ACC112 (cell line): ENCODE measurements at regions not wholly inside any gene's neighbourhood (a gene's known extent, or its start where the extent isn't known, plus 50 kb on each side); places are given as distances from the start of the nearest gene placed in this dataset.

Experiments
- H2AFZ ChIP-seq: fragments of 200-600 bp; sonication (generic); one replicate; pipeline ENCODE4 v1.6.0; 2017; ENCODE audit warnings: antibody characterized with exemption, low read length; ENCODE audit not compliant: unreplicated experiment
- H3K27ac ChIP-seq: fragments of 200-600 bp; sonication (generic); 2 replicates; pipeline ENCODE4 v1.5.1; 2014; ENCODE audit warnings: low read depth, mild to moderate bottlenecking, antibody characterized with exemption, low read length, moderate library complexity
- H3K27me3 ChIP-seq: fragments of 200-600 bp; sonication (generic); 2 replicates; pipeline ENCODE4 v1.6.1; 2014; ENCODE audit warnings: mild to moderate bottlenecking, antibody characterized with exemption, low read length, moderate library complexity, mixed read lengths; ENCODE audit not compliant: insufficient read depth
- H3K36me3 ChIP-seq: fragments of 200-600 bp; sonication (generic); 2 replicates; pipeline ENCODE4 v1.6.1; 2016; ENCODE audit warnings: mild to moderate bottlenecking, antibody characterized with exemption, low read length, moderate library complexity, mixed read lengths; ENCODE audit not compliant: insufficient read depth
- H3K4me1 ChIP-seq: fragments of 200-600 bp; sonication (generic); one replicate; pipeline ENCODE4 v1.6.1; 2016; ENCODE audit warnings: low read length, mixed read lengths; ENCODE audit not compliant: insufficient read depth, unreplicated experiment, control insufficient read depth
- H3K4me3 ChIP-seq: fragments of 200-600 bp; sonication (generic); 2 replicates; pipeline ENCODE4 v1.5.1; 2014; ENCODE audit warnings: mild to moderate bottlenecking, low read depth, low read length
- H3K79me2 ChIP-seq: fragments of 200-600 bp; sonication (generic); one replicate; pipeline ENCODE4 v1.6.0; 2016; ENCODE audit warnings: low read length; ENCODE audit not compliant: control insufficient read depth, unreplicated experiment, insufficient read depth

DNA sequence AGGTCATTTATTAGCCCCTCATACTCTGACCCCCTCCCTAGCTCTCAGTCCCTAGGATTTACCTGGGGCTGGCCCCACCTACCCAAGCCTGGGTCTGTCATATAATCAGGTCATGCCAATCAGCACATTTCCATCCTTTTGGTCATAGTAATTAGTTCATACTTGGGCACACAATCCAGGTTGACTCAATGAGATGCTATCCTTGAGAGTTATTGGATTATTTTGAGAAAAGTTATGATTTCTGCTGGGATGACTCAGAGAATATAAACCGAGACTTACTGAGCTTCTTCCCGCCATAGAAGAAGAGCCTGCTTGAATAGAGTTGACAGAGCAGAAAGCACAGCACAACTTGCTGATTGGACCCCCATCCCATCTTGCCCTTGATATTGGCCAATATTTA, 331.5 kb downstream of the CBLN1 start:
- no peak overlapping the region for H3K27ac ChIP-seq
- H2AFZ ChIP-seq, result no peak overlapping the region

DNA sequence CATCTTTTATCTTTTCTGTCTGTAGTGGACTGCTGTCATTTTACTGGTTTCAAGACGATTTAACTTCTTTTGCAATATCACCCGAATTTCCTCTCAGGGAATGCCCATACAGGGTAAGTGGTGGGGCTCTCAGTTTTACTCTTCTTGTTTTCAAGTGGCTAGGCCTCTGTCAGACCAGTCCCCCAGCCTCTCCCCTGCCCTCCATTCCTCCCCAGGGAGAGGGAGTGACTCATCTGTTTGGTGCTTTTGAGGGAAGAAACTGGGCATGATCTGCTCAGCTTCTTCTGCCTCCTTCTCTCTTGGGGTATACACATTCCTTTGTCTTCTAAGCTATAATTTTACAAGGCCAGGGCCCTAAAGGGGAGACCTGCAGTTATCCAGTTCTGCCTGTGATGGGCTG, 332.0 kb downstream of the CBLN1 start:
- Histone ChIP-seq H3K36me3 (no peaks in the 10 kb centered on the region), H3K4me1 (no peaks in the 10 kb centered on the region), H3K27ac (no peak overlapping the region), H3K27me3 (no peaks in the 10 kb centered on the region), H3K4me3 (no peak overlapping the region), H2AFZ (no peak overlapping the region), H3K79me2 (no peaks in the 10 kb centered on the region)

More for the DNA sequence above, 331.5 kb downstream of the CBLN1 start:
- H3K27me3 ChIP-seq, result no peaks in the 10 kb centered on the region
- H3K4me3 ChIP-seq, result no peak overlapping the region
- no peaks in the 10 kb centered on the region for H3K4me1 ChIP-seq
- H3K79me2 ChIP-seq, result no peaks in the 10 kb centered on the region
- H3K36me3 ChIP-seq, result no peaks in the 10 kb centered on the region

DNA sequence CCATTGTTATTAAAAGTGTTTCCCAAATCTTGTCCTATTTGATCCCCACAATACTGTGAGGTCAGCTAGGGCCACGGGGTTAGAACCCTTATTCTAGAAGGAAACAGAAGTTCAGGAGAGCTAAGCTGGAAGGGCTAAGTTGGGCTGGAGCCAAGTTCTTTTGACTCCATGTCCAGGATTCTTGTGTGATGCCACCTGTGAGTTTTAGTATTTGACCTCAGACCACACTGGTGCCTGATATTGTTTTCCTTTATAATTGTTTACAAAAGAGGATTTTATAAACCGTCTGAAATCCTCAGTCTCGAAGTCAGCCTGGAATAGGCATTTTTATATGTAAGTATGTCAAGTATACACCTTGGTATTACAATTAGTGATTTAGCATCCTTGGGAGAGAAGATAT, 332.7 kb downstream of the CBLN1 start:
- Histone ChIP-seq H3K79me2 (no peaks in the 10 kb centered on the region), H3K27me3 (no peaks in the 10 kb centered on the region), H3K4me3 (no peak overlapping the region), H3K4me1 (no peaks in the 10 kb centered on the region), H3K27ac (no peak overlapping the region), H2AFZ (no peak overlapping the region), H3K36me3 (no peaks in the 10 kb centered on the region)

DNA sequence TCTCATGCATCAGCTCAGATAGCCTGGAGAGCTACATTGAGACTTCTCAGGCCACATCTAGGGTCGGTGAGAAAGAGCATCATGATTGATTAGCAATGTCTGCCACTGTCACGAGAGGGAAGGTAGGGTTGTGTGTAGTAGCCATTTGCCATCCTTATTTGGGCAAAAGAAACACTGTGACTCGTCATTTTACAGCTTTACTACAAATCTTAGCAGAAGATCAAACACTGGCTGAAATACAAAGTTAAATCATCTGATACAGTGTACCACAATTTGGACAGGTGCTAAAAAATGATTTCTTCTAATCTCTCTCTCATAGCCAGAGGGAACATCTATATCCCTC, 334.3 kb downstream of the CBLN1 start:
- no peaks in the 10 kb centered on the region for H3K4me1 ChIP-seq
- H3K27me3 ChIP-seq, result no peaks in the 10 kb centered on the region
- H3K27ac ChIP-seq, result no peak overlapping the region
- H2AFZ ChIP-seq, result no peak overlapping the region
- H3K36me3 ChIP-seq, result no peaks in the 10 kb centered on the region
- H3K4me3 ChIP-seq, result no peak overlapping the region
- no peaks in the 10 kb centered on the region for H3K79me2 ChIP-seq

DNA sequence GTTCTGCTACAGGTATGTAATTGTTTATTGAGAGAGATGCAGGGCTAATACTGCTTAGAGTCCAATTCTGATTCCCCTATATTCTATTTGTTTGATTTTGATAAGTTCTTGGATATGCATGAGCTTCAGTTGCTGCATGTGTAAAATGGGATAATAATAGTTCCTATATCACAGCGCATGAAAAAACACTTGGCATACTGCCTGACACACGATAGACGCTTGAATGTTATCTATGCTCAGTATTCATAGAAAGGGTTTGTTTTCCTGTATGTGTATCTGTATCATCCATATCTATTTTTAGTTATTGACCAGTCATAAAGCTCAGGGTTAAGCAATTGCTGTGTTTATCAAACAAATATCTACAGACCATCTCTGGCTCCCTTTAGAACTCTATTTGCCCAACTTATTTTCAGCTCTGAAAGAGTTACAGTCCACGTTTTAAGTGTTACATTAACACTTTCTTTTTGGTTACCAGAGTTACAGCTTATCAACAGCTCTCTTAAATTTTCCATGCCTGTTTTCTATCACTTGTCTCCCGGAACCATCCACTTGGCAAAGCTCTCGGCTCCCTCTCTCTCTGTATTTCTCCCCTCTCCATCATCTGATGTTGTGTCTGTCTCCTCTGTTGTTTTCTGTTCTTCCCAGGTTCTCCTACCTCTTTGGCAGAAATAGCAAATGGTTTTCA, 334.8 kb downstream of the CBLN1 start:
- H3K27ac ChIP-seq, result no peak overlapping the region
- no peaks in the 10 kb centered on the region for H3K36me3 ChIP-seq
- H2AFZ ChIP-seq, result no peak overlapping the region
- H3K27me3 ChIP-seq, result no peaks in the 10 kb centered on the region
- no peaks in the 10 kb centered on the region for H3K4me1 ChIP-seq
- H3K4me3 ChIP-seq, result no peak overlapping the region
- no peaks in the 10 kb centered on the region for H3K79me2 ChIP-seq

DNA sequence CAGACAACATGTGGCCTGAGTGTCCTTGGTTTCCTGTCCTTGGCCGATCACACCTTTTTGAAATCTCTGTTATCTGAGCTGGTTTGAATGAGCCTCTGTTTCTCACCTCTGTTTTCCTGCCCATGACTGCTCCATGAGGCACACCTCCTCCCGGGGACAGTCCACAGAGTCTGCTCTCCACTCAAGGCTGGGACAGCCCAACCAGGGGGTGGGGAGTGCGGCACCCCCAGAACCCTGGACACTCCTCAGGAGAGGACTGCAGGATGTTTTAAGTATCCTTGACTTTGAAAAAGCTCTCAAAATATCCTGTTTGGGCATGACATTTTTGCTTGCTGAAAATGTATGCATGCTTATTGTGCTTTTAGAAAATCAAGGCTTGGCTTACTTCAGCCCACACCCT, 333.0 kb upstream of the N4BP1 start:
- H3K4me3 ChIP-seq, result no peak overlapping the region
- no peaks in the 10 kb centered on the region for H3K27me3 ChIP-seq
- H3K36me3 ChIP-seq, result no peaks in the 10 kb centered on the region
- no peak overlapping the region for H2AFZ ChIP-seq
- no peaks in the 10 kb centered on the region for H3K4me1 ChIP-seq
- no peak overlapping the region for H3K27ac ChIP-seq
- H3K79me2 ChIP-seq, result no peaks in the 10 kb centered on the region

DNA sequence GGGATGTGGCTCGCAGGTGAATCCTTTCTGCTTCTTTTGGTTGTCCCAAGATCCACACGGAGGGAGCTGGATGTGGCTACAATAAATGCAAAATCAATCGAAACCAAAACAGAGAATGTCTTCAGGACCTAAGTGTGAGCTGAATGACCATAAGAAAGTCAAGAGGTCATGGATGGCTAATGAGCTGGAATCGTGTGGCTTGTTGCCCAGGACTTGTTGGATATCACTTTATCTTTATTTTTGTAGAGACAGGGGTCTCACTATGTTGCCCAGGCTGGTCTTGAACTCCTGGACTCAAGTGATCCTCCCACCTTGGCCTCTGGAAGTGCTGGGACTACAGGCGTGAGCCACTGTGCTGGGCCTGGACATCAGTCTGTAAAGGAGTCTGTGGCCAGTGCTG, 326.8 kb upstream of the N4BP1 start:
- no peak overlapping the region for H3K4me3 ChIP-seq
- no peaks in the 10 kb centered on the region for H3K4me1 ChIP-seq
- H3K79me2 ChIP-seq, result no peaks in the 10 kb centered on the region
- H3K36me3 ChIP-seq, result no peaks in the 10 kb centered on the region
- no peaks in the 10 kb centered on the region for H3K27me3 ChIP-seq
- H3K27ac ChIP-seq, result no peak overlapping the region
- no peak overlapping the region for H2AFZ ChIP-seq

DNA sequence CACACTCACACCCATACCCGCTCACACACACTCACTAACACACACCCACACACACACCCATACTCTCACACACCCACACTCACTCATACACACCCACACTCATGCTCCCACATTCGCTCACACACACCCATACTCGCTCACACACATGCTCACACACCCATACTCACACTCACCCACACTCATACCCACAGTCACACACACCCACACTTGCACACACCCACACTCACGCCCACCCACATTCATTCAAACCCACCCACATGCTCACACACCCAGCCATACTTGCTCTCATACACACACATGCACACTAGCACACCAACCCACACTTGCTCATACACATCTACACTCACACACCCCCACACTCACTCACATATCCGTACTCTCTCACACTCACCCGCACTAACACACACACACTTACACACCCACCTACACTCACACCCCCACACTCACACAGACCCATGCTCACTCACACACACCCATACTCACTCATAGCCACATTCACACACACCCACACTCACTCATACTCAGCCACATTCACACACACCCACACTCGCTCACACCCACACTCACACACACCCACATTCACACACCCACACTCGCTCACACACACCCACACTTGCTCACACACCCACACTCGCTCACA, 322.4 kb upstream of the N4BP1 start:
- Histone ChIP-seq H3K79me2 (no peaks in the 10 kb centered on the region), H3K27me3 (no peaks in the 10 kb centered on the region), H3K4me3 (no peak overlapping the region), H3K4me1 (no peaks in the 10 kb centered on the region), H3K27ac (no peak overlapping the region), H3K36me3 (no peaks in the 10 kb centered on the region), H2AFZ (no peak overlapping the region)

DNA sequence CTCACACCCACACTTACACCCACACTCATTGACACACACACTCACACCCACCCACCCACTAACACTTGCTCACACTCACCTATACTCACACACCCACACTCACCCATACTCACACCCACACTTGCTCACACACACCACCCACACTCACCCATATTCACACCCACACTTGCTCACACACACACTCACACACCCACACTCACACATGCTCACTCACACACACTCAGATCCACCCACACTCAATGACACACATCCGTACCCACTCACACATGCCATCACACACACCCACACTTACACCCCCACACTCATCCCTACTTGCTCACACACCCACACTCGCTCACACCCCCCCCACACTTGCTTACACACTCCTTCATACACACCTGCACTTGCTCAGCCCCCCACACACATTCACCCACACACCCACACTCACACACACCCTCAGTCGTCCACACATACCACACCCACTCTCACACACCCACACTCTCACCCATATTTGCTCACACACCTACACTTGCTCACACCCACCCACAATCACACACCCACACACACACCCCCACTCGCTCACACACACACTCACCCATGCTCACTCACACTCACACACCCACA, 321.1 kb upstream of the N4BP1 start:
- Histone ChIP-seq H3K79me2 (no peaks in the 10 kb centered on the region), H3K27ac (no peak overlapping the region), H2AFZ (no peak overlapping the region), H3K4me3 (no peak overlapping the region), H3K27me3 (no peaks in the 10 kb centered on the region), H3K4me1 (no peaks in the 10 kb centered on the region), H3K36me3 (no peaks in the 10 kb centered on the region)

DNA sequence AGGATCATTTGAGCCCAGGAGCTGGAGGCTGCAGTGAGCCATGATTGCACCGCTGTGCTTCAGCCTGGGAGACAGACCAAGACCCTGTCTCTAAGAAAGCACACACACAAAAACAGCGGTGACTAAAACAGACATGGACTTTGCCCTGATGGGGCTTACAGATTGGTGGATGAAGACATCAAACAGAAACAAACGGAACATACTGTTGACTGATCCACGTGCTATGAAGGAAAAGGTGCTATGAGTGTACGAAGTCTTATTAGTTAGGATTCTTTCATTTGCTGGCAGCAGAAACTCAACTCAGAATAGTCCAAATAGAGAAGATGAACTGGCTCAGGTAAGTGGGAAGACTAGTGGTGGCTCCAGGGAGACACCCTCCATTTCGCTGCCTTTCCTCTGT, 309.8 kb upstream of the N4BP1 start:
- no peaks in the 10 kb centered on the region for H3K4me1 ChIP-seq
- no peaks in the 10 kb centered on the region for H3K36me3 ChIP-seq
- H3K27me3 ChIP-seq, result no peaks in the 10 kb centered on the region
- H3K79me2 ChIP-seq, result no peaks in the 10 kb centered on the region
- no peak overlapping the region for H3K4me3 ChIP-seq
- no peak overlapping the region for H3K27ac ChIP-seq
- no peak overlapping the region for H2AFZ ChIP-seq
